Esophagus squamous epithelium (tissue), 4 donors: ENCODE measurements at regions not wholly inside any gene's neighbourhood (a gene's known extent, or its start where the extent isn't known, plus 50 kb on each side); places are given as distances from the start of the nearest gene placed in this dataset.

Experiments
- CTCF ChIP-seq, 6 experiments: fragments of 450-650 bp in 4 of 6; fragments of 200-600 bp in 2 of 6; sonication (generic) in 2 of 6; IDR thresholded peaks; one replicate each; pipeline ENCODE4 v1.5.1; 2016 to 2019; ENCODE audit warnings: antibody characterized with exemption in 6 of 6, mild to moderate bottlenecking in 4 of 6, moderate library complexity in 4 of 6
- POLR2A ChIP-seq, 4 donors: fragments of 450-650 bp; IDR thresholded peaks; one replicate each; pipeline ENCODE4 v1.6.1; 2017; ENCODE audit warnings: antibody characterized with exemption in 4 of 4, mild to moderate bottlenecking in 4 of 4, moderate library complexity in 3 of 4

GRCh38 chr4:26086621-26087441, 172.8 kb downstream of the SMIM20 start:
- TF ChIP-seq CTCF (IDR thresholded peaks at IDR 0.05), result no peak
- TF ChIP-seq POLR2A (IDR thresholded peaks at IDR 0.05), result no peak
